GM18909 (cell line): ENCODE measurements at regions not wholly inside any gene's neighbourhood (a gene's known extent, or its start where the extent isn't known, plus 50 kb on each side); places are given as distances from the start of the nearest gene placed in this dataset.
"Not testable (repeated sequence)": the region's sequence is repeated elsewhere in the genome, so short reads cannot be mapped to it uniquely, and the experiment has no call there.

Source experiments
- ATAC-seq: cut with Tn5 transposase; IDR thresholded peaks from one replicate; pipeline ENCODE4 v1.9.1; 2021; ENCODE audit warnings: mild to moderate bottlenecking; ENCODE audit not compliant: unreplicated experiment, poor library complexity

DNA sequence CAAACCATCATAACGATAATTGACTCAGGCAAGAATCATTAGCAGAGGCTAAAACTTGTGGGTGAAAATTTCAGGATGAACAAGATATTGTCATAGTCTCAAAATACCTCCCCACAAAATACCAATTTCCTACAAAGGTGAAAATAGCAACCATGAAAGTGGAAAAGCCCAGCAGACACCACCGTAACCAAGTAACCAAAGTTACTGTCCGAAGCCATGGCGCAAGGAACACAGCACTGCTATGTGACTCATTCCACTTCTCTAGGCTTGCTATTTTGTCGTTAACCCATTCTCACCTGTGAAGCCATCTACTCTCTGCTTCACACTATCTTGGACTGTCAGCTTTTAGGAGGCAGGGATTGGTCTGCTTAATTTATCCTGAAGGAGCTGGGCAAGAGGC, 113.8 kb upstream of the CACUL1 start:
- no peak for ATAC-seq

DNA sequence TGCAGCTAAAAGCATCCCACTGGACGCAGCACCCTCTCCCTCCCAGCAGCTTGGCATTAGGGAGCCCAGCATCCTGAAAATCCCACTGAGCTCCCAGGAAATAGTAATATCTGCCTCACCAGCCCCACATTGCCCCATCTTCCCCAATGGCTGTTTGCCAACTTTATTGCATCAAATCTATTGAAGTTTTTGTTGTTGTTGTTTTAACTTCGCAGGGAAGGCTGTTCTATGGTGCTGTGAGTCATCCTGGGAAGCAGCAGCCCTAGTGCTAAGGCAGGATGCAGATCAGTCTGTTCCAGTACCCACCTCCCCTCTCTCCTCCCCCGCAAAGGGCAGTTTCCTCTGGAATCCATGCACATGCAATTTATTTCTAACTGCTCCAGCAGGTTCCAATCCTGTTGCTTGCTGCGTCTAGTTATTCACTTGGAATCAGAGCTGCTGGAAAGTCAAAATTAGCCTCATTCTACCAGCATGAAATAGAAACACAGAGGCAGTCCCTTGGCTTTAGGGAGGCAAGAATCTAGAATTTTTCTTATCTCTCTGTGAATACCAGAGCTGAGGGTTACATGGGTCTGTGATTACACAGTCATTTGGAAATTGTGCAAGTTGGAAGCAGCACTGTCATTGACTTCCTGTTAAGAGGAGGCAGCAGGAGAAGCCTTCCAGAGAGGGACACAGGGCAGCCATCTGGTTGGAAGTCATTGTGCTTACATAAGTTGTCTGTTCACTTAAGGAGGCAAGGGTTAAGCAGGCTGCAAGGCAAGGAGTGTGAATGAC, 115.9 kb upstream of the CACUL1 start:
- ATAC-seq = no peak

DNA sequence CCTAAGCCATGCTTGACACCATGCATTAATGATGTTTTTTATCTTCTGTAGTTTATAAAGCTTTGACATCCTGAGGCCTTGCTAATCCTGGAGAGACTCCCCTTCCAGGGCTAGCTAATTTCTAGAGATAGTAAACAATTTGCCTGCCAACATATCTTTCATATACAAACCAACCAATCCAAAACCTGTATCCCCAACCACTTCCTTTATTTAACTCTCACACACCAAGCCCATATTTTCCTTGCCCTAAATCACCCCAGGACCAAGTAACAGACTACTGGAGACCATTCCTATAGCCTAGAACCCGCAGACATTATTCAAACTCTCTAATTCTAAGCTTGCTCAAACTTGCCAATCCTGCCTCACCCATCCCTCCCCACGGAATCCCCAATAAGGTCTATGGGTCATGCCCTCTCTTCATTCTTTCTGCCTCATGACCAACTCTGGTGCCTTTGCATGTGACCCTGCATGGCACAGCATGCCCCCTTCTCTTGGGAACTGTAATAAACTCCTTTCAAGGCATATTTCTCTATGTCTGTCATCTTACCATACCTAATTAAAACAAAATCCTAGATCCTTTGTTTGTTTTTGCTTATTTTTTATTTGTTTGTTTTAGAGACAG, 116.6 kb upstream of the CACUL1 start:
- ATAC-seq = no peak

DNA sequence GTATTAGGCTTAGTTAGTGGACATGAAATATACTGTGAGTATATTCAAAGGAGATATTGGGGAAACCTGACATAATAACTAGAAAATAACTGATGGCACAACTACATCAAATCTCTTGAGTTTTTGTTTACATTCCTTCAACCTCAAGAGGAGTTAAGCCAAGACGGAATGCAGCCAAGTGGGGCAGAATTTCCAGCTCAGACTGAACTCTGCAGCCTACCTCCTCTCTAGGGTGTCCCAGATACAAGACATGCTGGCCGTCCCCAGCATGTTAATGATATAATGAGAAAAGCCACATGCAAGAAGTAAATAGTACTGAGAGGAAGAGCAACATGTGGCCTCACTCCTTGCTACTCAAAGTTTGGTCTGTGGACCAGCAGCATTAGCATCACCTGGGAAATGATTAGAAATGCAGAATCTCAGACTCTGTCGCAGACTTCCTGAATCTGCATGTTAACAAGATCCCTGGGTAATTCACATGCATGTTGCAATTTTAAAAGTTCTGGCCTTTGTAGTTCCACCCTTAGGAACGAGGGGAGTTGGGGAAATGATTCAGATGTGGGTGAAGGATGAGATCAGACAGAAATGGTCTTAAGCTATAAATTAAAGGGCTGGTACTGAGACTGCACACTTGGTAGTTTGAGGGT, 118.4 kb upstream of the CACUL1 start:
- ATAC-seq = no peak

DNA sequence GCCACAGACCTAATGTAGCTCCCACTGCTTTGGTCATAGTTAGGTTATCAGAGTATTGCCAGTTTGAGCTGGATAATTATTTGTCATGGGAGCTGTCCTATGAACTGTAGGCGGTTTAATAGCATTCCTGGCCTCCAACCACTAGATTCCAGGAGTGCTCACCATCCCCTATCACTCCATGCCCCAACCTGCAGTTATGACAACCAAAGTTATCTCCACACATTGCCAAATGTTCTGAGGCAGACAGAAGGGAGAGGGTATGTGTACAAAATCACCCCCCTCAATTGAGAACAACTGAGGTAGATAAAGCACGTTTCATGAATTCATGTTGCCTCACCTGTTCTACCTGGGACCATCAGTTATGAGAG, 119.0 kb upstream of the CACUL1 start:
- ATAC-seq = no peak

DNA sequence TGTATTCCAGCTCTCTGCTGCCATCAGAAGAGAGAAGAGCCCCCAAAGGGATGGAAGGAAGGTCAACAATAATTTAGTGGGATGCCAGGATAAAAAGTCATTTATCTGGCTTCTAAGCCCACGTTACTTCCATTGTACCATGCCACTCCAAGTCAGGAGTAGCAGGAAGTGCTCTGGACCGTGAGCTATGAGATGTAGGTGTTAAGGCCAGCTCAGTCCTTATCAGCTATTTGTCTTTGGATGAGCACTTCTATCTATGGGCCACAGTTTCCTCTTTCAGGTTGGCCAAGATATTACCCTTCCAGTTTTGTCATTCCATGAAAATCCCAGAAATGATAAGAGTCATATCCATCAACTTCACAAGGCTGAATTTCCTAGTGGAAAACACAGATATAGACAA, 119.4 kb upstream of the CACUL1 start:
- ATAC-seq = no peak

DNA sequence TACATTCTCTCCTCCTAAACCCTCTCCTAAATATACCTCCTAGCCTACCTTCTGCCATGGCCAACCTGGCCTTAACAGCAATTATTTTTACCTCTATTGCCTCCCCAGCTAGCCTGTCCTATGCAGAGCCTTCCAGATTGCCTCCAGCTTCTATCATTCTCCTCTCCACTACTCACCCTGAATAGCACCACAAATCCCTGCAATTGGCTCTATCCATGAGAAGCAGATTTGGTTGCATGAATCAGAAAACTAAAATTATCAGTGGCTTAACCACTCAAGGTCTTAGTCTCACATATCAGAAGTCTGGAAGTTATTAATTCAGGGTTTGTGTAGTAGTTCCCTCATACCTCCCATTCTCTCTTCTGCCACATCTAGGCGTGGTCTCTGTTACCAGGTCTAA, 120.3 kb upstream of the CACUL1 start:
- no peak for ATAC-seq

DNA sequence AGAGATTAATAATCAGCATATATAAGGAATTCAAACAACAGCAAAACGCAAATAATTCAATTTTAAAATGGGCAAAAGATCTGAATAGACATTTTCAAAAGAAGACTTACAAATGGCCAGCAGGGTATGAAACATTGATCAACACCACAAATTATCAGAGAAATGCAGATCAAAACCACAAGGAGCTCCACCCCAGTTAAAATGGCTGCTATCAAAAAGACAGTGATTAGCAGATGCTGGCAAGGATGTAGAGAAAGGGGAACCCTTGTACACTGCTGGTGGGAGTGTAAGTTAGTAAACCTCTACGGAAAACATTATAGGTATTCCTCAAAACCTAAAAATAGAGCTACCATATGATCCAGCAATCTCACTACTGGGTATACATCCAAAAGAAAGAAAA, 128.0 kb upstream of the CACUL1 start:
- ATAC-seq = no peak

DNA sequence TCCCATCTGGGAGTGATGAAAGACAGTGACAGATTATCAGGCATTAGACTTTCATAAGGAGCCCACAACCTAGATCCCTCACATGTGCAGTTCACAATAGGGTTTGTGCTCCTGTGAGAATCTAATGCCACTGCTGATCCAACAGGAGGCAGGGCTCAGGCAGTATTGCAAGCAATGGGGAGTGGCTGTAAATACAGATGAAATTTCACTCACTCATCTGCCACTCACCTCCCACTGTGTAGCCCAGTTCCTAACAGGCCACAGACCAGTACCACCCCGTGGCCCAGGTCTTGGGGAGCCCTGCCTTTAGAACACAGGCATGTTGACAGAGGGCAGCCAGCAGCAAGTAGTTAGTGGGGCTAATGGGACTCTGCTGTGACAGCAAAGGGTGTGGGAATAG, 137.3 kb upstream of the NANOS1 start:
- ATAC-seq = no peak

DNA sequence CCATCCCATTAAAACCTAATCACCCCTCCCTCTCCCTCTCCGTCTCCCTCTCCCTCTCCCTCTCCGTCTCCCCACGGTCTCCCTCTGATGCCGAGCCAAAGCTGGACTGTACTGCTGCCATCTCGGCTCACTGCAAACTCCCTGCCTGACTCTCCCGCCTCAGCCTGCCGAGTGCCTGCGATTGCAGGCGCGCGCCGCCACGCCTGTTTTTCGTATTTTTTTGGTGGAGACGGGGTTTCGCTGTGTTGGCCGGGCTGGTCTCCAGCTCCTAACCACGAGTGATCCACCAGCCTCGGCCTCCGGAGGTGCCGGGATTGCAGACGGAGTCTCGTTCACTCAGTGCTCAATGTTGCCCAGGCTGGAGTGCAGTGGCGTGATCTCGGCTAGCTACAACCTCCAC, 134.6 kb upstream of the NANOS1 start:
- not testable (repeated sequence) for ATAC-seq

DNA sequence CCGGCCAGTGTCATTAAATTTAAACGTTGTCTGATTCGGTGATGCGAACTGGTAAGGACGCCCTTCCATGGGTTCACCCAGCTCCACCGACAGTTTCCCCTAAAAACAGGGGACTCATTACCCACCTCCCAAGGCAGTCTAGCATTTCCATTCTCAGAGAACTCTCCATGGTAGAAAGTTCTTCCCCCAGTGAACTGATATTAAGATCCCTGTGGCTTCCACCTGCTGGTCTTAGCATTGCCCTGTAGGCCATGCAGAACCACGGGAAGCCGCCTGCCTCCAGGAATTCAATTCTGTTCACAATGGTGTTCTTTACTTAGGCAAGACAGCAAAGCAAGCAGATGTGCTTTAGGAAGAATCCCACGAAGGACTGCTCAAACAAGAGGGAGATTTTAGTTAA, 128.9 kb upstream of the NANOS1 start:
- no peak for ATAC-seq

DNA sequence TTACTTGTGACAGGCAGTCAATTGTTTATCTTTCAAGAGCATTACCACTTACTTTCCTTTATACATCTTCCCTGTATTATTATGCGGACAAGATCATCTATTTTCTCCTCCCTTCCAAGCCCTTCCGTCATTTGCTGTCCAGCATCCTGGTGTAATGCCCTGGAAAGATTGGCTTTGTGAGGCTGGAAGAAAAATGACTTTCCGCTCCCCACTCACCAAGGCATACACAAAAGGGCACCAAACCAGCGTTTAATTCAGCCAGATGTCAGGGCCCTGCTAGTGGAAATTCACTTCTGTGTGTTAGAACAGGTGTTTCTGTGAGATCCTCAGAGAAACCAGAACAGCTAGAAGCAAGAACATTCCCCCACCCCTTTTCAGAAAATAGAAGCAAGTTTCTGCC, 128.1 kb upstream of the NANOS1 start:
- ATAC-seq = no peak

DNA sequence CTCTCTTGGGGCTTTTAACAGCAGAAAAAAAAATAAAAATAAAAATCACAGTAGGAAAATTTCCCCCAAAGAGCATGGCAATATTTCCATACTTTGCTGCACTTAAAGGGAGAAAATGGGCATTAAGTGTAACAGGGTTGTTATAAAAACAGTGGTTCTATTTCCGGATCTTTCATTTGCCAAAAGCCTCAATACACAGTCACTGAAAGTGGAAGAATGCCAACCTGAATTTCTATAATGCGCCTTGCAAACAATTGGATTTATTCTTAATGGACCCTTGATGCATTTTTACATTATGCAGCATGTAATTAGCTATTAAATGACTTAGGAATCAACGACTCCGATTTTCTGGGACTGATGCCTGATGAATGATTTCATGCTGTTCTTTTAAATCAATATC, 127.6 kb upstream of the NANOS1 start:
- ATAC-seq = no peak

DNA sequence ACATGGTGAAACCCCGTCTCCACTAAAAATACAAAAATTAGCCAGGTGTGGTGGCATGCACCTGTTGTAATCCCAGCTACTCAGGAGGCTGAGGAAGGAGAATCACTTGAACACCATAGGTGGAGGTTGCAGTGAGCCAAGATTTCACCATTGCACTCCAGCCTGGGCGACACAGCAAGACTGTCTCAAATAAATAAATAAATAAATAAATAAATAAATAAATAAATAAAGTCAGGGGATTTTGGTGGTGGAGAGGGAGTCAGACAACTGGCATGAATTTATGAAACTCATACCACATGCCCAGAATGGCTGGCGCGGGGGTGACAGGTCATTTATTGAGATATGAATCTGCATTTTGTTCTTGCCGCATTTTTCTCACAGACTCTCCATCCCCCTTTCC, 126.9 kb upstream of the NANOS1 start:
- not testable (repeated sequence) for ATAC-seq

DNA sequence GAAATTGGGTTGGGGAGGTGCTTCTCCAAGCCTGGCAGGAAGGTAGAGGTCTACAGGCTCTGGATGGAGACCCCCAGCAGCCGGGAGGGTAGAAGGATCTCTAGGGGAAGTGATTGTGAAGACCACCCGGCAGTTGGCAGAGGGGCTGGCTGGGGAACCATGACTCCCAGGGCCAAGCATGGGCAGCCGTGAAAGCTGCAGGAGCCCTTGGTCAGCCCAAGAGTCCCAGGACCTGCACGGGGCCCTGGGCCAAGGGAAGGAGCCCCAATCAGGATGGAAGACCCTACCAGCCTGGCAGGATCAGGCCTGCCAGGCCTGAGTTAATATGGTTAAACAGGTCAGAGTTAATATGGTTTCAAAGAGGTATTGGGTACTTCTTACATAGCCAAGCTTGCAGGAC, 126.3 kb upstream of the NANOS1 start:
- ATAC-seq = no peak

DNA sequence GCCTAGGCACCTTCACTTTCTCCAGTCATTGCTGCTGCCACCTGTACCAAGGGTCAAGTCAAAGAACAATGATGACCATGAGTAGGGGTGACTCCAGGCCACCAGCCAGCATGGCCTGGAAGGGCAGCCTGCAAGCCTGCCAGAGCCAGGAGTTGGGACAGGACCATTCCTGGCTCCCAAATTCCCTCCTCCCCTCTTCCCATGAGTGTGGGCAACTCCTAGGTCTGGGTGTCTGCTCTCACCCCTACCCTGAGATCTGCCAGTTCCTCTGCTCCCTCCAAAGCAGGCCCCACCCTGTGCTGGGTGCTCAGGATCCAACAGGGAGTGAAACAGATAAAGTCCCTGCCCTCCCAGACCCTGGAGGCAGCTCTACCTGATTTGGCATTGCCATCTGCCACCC, 125.8 kb upstream of the NANOS1 start:
- ATAC-seq = no peak

DNA sequence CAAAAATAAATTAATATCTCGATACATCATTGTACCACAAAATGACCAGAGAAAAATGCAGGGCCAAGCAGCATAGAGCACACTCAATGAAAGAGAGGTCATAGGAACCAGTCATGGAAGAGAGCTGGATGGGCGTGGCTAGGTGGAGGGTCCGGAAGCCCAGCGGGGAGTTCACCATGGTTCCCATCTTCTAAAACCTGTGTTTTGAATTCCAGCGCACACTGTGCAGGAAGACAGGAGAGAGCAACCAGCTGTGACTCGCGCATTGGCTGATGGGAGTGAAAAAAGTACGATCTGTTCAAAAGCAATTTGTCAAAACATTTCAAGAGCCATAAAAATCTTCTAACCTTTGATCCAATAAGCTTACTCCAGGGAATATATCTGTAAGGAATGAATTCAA, 125.2 kb upstream of the NANOS1 start:
- no peak for ATAC-seq

DNA sequence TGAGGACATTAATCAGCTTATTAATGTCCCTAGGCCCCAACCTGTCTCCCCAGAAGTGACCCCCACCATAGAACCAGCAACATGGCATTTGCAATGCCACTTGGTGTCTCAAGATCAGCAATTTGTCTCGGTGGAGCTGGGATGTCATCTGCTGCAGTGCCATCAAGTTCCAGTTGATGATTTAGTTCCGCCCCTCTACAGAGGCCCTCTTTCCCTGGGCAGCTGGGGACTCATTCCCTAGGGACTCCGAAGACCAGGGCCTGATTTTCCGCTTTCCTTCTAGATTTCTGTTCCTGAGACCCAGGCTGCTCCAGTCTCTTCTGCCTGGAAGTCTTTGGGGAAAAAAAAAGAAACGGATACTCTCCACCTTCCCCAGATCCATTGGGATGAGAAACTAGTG, 122.5 kb upstream of the NANOS1 start:
- ATAC-seq = no peak

DNA sequence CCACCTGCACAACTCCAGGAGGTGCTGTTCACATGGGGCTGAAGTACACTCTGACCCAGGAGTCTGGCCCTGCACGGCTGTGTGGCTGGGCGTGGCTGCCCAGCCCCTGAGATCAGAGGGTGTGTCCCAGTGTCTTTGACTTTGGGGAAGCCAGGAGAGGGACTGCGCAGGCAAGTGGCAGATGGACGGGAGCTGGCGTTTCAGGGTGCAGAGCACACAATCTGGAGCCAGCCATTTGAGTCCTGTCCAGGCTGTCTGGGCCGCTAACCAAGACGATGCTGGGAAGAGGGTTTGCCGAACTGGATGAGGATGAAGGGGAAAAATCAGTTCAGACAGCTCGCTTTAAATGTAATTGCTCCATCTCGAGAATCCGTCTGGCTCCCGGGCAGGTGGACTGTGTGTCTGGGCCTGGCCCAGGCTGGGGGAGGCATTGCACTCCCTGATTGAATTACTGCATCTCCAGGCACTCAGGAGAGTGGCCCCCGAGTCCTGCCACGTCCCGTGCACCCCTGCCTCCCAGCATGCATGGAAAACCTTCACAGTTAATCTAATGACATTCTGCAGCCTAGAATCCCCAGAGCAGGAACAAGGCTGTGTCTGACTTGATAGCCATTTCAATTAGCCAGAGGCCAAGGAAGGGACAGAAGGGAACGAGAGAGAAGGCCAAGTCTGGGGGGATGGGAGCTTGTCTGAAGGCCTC, 120.8 kb upstream of the NANOS1 start:
- no peak for ATAC-seq

DNA sequence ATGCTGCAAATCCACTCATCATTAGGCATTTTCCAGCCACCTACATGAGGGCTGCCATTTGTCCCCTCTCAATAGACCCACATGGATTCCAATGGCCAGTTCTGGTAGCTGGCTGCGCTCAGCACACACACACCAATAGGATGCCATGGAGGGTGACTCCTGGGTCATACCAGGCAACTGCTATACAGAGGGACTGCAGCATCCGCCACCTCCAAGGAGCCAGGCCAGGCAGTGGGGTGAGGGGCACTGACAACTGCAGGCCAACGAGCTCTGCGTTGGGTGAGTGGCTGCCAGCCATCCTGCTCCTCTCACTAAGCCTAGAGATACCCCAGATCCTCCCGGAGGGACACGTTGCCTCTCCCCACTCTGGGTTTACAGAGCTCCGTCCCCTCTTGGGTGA, 118.8 kb upstream of the NANOS1 start:
- no peak for ATAC-seq

DNA sequence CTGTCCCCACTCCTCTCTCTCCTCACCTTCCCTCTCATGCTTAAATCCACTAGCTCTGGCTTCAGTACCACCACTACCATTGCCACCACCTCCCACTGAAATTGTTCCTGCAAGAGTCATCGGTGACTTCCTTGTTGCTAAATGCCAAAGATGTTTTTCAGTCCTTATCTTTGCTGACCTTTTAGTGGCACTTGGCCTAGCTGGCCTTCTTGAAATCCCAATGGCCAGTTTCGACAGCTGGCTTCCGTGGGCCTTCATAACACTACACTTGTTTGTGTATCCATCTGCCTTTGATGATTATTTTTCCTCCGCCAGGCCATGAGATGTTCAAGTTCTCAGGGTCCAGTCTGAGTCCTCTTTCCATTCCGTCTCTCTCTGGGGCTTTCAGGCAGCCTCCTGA, 118.2 kb upstream of the NANOS1 start:
- ATAC-seq = no peak
